ENCODE measurements at regions not wholly inside any gene's neighbourhood (a gene's known extent, or its start where the extent isn't known, plus 50 kb on each side); places are given as distances from the start of the nearest gene placed in this dataset.
"Not testable (repeated sequence)": the region's sequence is repeated elsewhere in the genome, so short reads cannot be mapped to it uniquely, and the experiment has no call there.

DNA sequence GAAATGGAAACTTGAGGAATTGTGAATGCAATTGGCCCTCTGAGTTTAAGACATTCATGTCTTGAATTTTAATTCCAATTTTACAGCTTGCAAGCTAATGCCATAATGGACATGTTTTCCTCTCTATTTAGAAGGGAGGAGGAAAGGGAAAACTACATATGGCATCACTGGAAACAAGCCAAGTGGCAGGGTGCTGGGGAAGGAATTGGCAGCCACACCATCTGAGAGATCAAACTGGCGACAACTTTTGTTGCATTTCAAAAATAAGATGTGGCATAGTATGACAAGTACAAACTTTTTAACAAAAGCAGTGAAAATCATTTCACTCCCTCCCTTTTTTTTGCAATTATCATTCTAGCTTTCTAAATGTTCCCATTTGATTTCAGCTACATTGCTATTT is 615.6 kb downstream of the CENPC start:
- no peak for DNase-seq (ENCODE audit: low read depth in 2 of 2)

DNA sequence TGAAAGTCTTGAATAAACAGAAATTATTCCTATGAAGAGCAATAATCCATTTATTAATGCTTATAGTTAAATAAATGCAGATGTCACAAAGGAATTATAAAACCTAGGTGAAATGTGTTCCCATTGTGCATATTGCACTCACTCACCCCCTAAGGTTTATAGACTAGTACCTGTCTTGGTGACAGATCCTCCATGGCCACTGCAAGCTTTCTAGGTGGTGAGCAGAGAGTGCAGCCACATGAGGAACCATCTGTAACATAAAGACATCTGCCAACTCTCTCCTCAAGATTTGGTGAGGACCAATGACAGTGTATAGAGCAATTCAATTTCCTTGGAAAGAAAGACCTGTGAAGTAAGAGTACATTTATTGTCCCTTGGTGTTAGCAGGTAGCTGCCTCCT is 616.4 kb downstream of the CENPC start:
- not testable (repeated sequence) for DNase-seq (ENCODE audit: low read depth in 2 of 2)

DNA sequence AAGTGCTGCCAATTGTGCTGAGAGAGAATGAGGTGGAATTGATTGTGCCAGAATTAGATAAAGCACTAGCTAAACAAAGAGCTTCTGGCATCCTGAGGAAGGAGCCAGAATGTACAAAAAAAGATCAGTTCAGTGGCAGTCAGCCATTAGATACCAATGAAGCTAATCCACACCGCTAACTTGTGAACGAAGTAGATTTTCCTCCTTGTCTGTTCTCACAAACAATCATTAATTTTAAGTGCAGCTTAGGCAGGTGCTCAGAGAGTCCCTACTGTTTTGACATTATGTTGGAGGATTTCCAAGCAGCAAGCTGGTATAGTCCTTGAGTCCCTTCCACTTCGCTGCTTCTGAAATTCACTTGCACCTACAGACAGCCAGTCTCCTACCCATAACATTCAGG is 617.4 kb downstream of the CENPC start:
- no peak for DNase-seq (ENCODE audit: low read depth in 2 of 2)

DNA sequence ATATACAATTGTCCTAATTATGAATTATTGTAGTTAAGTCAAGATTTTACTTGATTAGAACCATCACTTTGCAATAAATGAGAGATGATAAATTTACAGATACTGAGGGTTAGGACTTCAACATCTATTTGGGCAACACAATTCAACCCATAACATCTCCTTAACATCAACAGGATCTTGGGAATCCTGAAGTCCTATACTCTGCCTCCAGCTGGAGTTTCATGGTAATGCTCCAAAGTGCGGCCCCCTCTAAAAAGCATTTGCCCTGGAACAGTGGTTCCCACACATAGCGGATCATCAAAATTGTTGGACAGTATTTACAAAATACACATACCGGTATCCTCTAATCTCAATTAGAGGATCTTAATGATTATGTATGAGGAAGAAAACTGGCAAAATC is 618.6 kb downstream of the CENPC start:
- no peak for DNase-seq (ENCODE audit: low read depth in 2 of 2)

DNA sequence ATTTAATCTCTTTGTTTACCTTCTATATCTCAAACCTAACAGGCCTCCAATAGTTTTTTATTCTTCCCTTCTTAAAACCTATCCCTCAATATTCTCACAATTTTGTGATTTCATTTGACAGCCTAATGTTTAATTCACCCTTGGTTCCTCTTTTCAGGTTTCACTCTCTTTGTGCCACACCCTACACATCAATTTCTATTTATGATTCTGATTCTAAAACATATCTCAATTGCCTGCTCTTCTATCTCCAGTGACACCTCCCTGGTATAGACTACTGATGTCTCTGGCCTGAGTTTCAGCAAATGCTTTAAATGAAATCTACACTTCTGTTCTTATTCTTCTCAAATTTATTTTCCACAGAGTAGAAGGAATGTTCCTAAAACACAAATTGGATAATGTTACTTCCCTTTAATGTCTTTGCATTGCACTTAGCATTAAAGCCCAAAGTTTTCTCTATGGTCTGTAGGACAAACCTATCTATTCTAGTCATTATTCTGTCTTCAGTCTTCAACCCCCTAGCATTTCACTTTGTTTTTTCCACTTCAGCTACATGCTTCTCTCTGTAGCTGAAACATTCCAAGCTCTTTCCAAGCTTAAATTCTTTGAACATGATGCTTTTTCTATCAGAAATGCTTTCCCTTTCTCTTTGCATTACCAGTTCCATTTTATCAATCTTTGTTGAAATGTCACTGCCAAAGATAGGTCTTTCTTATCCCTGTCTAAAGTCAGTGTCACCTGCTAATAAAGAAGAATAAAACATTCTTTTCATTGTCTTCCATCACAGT is 622.0 kb downstream of the CENPC start:
- no peak for DNase-seq (ENCODE audit: low read depth in 2 of 2)

DNA sequence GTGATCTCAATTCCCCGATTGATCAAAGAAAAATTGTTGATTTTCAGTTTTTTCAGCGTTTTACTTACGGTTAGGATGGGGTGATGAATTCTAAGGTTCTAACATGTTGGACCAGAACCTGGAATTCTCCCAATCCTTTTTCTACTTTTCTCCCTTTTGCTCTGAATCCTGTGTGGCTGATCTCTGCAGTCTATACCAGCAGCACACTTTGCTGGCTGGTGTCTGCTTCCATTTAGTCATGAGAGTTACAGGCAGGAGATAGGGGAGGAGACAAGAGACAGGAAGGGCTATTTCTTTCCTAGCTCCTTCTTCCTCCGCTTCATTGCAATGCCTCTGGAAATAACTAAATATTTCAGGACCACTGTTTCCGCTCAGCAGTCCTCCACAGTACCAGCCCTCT is 623.9 kb downstream of the CENPC start:
- DNase-seq (ENCODE audit: low read depth in 2 of 2) = no peak

DNA sequence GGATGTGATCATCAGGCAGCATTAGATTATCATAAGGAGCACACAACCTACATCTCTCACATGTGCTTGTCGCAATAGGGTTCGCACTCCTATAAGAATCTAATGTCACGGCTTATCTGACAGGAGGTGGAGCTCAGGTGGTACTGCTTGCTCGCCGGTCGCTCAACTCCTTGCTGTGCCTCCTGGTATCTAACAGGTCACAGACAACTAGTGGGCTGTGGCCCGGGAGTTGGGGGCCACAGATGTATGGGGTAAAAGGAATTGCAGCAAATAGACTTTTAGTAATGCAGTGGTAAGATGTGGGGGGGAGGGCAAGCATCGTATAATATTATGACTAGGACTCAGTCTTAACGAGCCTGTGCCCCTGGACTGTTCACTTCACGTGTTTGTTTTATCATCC is 624.8 kb downstream of the CENPC start:
- DNase-seq (ENCODE audit: low read depth in 2 of 2) = no peak

DNA sequence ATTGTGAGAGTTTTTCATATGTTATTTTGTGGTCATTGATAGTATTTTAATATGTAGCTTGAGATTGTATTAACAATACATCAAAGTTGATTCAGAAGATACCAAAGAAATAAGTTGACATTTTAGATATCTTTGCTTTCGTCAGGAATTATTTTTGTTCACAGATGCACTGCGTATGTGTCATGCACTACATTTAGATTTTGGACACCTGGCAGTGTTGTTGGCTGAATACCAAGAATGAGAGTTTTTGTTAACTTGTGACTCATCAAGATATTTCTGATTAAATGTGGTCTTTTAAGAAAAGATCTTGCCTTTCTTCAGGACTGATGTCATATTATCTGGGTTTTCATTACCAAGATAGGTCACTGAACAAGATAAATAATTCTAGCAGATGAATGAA is 633.4 kb downstream of the CENPC start:
- DNase-seq (ENCODE audit: low read depth in 2 of 2) = no peak

DNA sequence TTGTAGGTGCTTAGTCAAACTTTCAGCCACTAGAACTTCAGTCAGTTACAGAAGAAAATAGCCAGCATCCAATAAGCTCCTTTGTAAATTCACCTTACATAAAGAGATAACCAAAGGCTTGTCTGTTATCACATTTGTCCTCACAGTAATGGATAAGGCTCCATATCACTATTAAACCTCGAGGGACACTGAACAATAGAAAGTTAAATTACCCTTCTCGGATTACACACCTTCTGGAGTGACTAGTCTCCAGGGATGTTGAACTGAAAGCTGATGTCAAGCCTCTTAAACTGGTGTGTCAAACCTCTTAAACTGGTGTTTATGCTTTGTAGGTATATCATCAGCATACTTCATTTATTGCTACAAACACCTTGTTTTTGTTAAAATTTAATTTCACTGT is 639.0 kb downstream of the CENPC start:
- DNase-seq (ENCODE audit: low read depth in 2 of 2) = no peak

DNA sequence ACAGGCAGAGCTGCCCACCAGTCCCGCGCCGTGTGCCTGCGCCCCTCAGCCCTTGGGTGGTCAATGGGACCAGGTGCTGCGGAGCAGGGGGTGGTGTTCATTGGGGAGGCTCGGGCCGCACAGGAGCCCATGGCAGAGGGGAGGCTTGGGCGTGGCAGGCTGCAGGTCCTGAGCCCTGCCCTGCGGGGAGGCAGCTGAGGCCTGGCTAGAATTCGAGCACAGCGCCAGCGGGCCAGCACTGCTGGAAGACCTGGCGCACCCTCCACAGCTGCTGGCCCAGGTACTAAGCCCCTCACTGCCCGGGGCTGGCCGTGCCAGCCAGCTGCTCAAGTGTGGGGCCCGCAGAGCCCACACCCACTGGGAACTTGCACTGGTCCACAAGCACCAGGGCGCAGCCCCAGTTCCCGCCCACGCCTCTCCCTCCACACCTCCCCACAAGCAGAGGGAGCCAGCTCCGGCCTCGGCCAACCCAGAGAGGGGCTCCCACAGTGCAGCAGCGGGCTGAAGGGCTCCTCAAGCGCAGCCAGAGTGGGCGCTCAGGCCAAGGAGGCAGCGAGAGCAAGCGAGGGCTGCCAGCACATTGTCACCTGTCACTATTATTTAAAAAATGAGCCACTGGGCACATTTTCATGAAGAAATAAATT is 645.8 kb downstream of the CENPC start:
- DNase-seq (ENCODE audit: low read depth in 2 of 2) = no peak

DNA sequence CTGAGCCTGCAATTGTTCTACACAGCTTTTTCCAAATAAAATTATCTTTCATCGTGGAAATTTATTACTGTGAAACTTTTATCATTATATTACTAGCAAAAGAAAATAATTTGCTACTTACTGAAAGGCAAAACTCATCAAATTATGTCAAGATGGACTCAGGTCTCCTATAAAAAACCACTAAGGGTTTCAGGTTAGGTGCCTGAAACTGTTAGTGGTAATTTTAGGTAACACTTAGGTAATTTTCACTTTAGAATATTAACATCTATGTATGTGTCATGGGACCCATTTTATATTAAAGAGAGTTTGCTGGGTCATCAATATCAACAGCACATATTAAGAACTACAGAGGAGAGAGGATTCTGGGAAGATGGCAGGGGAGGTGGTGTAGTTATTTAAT is 651.5 kb downstream of the CENPC start:
- DNase-seq (ENCODE audit: low read depth in 2 of 2) = no peak

DNA sequence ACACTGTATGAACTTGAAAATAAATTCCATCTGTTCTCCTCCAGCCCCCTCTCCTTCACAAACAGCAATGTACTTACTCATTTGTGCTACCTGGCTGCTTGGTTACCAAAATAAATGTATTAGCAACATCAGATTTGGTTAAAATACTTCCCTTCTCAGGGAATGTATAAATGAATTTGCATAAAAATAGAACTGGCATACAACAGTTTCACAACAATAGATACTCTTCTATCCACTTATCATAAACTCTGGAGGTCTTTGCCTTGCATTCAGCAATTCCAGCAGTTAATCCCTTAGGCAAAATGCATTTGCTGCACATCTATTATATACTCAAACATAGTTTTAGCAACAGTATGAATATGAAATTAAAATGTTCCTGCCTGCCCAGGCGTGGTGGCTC is 658.2 kb downstream of the CENPC start:
- no peak for DNase-seq (ENCODE audit: low read depth in 2 of 2)

DNA sequence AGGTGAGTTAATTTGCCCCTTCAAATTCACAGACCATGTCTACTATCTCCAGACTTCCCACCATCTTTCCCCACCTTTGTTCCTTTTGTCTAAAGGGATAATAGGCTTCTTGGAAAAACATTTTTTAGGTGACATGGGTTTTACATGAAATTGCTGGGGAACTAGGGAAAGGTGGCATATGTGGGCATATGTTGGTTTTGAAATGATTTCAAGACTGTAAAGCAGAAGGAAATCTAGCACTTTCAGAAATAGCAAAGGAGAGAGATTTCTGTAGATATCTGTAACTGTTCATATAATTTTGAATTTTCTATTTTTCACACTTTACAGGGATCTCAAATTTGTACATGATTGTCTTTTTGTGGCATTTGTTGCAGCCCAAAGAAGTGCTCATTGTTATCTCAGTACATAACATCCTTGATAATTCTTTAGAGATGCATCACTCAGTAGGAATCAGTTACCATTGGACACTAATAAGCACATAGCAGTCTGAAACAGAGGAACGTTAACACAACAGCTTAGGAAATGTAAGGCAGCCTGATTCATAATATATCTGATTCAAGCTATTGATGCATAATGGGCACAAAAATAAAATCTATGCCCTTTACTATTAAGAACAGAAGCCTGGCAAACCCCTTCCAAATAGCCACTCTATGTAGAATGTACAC is 659.7 kb downstream of the CENPC start:
- DNase-seq (ENCODE audit: low read depth in 2 of 2) = no peak

DNA sequence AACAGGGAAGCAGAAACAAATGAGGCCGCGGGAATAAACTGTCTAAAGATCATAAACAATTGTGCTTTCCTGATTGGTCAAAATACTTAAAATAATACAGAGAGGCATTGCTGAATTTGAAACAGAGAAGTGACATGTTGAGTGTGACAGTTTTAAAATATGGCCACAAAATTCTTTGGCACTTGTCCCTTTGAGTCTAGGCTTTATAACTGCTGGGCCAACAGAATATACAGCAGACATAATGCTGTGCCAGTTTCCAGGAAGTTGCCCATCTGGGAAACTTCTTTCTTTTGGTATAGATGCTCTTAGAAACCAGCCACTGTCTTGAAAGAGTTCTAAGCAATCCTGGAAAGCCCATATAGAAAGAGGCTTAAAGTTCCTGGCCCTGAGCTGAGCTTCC is 668.4 kb downstream of the CENPC start:
- DNase-seq (ENCODE audit: low read depth in 2 of 2) = no peak

DNA sequence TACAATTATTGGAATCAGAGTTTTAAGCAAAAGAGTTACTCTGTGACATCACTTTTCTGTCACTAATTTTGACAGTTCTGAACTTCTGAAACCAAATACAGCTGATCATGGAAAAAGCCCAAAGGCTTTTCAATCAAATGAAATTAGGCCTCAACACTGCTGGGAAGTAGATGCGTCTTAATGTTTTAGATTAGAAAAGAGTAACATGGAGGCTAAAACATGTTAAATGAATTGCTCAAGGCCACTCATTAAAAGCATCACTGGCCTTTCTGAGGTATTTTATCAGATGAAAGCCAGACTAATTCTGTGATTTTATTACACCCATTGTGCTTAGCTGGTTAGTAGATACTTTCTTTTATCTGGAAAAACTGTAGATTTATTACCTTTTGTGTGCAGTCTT is 672.6 kb downstream of the CENPC start:
- no peak for DNase-seq (ENCODE audit: low read depth in 2 of 2)

DNA sequence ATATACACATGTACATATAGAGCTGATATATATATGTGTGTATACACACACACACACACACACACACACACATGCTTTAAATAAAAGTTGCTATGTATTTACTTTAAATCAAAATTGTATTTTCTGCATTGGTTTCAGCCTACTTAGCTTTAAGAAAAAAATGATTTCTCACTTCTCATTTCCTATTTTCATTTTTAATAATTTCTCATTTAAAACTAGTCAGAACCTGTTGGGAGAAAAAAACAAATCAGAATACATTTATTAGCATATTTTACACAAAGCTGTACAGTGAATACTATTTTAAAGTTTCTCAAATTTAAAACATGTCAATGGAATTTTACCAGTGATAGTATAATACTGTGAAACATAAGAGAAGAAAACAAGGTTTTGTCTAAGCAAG is 681.8 kb downstream of the CENPC start:
- no peak for DNase-seq (ENCODE audit: low read depth in 2 of 2)

DNA sequence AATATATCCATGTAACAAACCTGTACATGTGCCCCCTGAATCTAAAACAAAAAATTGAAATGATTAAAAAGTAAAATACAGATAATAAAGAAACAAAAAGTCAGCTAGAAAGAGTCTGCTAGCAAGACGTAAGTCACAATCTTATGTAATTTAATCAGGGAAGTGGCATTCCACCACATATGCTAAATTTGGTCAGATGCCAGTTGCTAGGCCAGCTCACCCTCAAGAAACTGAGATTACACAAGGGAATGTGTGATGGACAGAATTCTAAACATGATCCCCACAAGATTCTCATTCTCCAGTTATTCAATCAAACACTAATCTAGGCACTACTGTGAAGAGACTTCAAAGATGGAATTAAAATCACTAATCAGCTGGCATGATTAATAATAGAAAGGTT is 689.3 kb downstream of the CENPC start:
- no peak for DNase-seq (ENCODE audit: low read depth in 2 of 2)

DNA sequence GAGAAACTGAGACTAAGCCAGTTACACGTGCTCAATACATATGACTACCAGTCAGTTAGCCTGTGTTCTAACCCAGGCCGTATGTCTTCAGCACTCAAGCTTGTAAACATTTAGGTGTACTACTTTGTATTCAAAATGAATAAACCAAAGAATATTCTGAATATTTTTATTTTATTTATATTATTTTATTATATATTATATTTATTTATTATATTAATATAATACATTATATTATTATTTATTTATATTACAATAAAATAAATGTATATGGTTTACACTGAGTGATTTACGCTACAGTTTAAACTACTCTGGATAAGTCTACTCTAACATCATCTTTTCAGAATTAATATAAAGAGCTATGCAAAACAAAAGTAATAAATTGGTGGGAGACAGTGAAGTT is 691.5 kb downstream of the CENPC start:
- DNase-seq (ENCODE audit: low read depth in 2 of 2) = no peak

DNA sequence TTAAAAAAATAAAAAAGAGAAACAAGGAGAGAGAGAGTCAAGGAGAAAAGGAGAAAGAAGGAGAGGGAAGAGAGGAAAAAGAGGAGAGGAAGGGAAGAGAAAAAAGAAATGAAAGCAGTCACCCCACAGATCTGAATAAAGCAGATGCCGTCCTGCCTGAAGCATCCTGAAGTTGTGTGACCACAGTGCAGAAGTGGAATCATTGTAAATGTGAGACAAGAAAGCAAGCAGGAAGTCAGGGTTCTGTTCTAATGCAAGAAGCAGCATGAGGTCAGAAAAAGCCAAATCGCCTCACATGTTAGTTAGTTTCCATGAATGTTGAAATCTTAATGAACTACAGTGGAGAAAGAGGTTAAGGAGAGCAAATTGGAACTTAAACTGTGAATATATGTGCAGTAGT is 692.5 kb downstream of the CENPC start:
- no peak for DNase-seq (ENCODE audit: low read depth in 2 of 2)

DNA sequence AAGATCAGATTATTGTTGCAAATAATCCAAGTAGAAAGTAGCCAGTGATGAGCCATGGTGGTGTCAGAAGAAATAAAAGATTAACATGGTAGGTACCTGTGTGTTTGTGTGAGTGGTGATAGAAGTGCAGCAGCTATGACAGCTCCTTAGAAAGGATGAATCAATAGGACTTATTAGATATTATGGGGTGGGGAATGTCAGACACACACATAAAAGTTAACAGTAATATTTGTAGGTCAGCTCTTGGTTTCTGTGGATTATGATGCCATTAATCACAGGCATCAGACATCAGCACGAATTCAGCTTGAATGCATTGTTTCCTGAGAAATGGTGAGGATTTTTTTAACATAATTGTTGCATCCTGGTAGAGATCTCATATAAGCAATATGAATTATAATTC is 695.7 kb downstream of the CENPC start:
- no peak for DNase-seq (ENCODE audit: low read depth in 2 of 2)

DNA sequence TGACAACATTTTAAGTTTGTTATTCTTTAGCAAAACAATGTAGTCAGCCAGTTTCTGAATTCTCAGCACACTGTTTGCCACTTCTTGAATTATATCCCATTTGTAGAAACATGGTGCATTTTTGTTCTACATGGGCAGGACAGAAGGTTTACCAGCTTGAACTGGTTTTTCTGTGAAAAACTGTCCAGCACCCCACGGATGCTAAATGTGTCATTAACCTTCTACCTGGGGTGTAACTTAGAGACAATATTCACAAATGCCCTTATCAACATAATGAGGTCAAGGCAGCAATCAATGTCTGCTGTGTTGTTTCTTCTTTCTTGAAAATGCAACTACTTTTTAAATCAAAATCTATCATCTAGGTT is 702.6 kb downstream of the CENPC start:
- no peak for DNase-seq (ENCODE audit: low read depth in 2 of 2)

DNA sequence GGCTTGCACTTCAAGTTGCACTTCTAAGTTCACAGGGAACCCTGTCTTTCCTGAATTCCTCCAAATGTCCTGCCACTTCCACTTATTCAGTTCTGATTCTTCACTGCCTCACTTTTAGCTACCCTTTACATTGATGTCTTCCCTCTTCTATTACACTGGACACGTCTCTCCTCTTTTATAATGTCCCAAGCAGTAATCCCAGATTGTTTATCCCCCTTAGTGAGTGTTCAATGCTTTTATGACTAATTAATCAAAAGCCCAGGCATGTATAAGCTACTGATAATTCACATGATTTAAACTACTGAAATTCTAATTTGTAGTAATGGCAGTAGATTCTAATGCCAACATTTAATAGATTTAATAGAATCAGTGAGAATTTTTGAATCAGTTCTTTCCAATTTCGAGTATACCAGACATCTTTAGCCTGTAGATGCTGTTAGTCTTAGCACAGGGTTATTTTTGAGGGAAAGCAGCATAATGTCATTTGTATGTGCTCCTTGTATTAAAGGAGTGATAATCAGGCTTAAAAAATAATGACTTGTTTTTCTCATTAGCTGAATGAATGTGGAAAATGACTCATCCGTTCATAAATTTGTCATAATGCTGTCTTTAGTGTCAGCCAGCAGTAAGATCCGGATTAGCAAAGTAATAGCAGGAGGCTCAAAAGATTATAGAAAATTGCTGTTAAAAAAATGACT is 703.1 kb downstream of the CENPC start:
- DNase-seq (ENCODE audit: low read depth in 2 of 2) = no peak

DNA sequence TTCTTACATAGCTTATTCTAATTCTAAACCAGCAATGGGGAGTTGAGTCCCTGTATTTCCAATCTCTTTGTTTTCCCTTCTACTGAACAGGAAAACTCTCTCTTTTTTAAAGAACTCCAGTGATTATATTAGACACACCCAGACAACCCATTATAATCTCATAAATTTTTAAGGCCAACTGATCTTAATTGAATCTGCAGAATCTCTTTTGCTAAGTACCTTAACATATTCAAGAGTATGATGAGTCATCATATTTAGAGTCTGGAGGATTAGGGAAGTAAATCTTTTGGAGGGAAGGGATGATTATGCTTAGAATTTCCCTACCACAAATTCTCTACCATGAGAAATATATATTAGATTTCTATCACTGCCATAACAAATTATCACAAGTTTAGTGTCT is 705.1 kb downstream of the CENPC start:
- no peak for DNase-seq (ENCODE audit: low read depth in 2 of 2)

Measured in stimulated activated CD8-positive, alpha-beta memory T cell treated with anti-CD3 and anti-CD28 coated beads, Interleukin-15, amount 100 ng/mL, for 48 hours (primary cell).